Spleen (tissue), 7 donors: ENCODE measurements at regions not wholly inside any gene's neighbourhood (a gene's known extent, or its start where the extent isn't known, plus 50 kb on each side); places are given as distances from the start of the nearest gene placed in this dataset.

Experiments
- POLR2A ChIP-seq, 3 donors: fragments of 450-650 bp; IDR thresholded peaks; one replicate each; pipeline ENCODE4 v1.5.1; 2017; ENCODE audit warnings: antibody characterized with exemption in 3 of 3, mild to moderate bottlenecking in 1 of 3
- POLR2AphosphoS5 ChIP-seq, 3 donors: sonication (generic); formaldehyde crosslinking; IDR thresholded peaks; one replicate each; pipeline ENCODE4 v1.5.1; 2017; ENCODE audit warnings: antibody characterized with exemption in 3 of 3
- TF ChIP-seq, protein P1 (sequence below), 11 experiments: fragments of 200-600 bp in 7 of 11; fragments of 450-650 bp in 4 of 11; sonication (generic) in 4 of 11; IDR thresholded peaks in 8 of 11; conservative IDR thresholded peaks in 3 of 11; 1 replicate in 7 of 11; 2 replicates in 4 of 11; pipeline versions ENCODE4 v1.4.0 to v1.8.0; 2016 to 2021; ENCODE audit warnings: antibody characterized with exemption in 11 of 11, inconsistent platforms in 4 of 11, mild to moderate bottlenecking in 1 of 11
- donor health status: DM: no; HTN: no; CAD: no; lungs with moderate emphysema.
- donor health status: DM: no; HTN: no; CAD: no.
- donor health status: DM: no; HTN: no; CAD: no.

DNA sequence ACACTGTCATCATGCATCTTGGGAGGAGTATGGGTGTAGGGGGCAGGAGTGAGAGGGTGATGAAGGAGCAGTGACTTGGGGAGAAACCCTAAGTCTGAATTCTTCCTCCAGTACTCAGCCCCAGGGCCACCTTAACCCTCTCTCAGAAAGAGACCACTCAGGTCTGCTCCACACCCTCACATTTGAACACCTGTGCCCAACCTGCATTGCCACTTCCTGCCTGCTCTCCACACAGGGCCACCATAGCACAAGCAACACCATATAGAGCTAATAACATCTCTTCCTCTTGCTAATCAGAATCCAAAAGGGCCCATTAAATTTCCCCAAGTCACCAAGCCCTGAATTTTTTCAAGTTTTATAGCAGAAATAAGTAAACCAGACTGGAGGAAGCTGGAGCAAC lies 278.7 kb downstream of the KDM5D start:
- TF ChIP-seq POLR2AphosphoS5 (IDR thresholded peaks at IDR 0.05): no peak
- TF ChIP-seq POLR2A (IDR thresholded peaks at IDR 0.05): no peak
- TF ChIP-seq, protein P1, sequence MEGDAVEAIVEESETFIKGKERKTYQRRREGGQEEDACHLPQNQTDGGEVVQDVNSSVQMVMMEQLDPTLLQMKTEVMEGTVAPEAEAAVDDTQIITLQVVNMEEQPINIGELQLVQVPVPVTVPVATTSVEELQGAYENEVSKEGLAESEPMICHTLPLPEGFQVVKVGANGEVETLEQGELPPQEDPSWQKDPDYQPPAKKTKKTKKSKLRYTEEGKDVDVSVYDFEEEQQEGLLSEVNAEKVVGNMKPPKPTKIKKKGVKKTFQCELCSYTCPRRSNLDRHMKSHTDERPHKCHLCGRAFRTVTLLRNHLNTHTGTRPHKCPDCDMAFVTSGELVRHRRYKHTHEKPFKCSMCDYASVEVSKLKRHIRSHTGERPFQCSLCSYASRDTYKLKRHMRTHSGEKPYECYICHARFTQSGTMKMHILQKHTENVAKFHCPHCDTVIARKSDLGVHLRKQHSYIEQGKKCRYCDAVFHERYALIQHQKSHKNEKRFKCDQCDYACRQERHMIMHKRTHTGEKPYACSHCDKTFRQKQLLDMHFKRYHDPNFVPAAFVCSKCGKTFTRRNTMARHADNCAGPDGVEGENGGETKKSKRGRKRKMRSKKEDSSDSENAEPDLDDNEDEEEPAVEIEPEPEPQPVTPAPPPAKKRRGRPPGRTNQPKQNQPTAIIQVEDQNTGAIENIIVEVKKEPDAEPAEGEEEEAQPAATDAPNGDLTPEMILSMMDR (IDR thresholded peaks at IDR 0.05 in 8 of 11, conservative IDR thresholded peaks at IDR 0.05 in 3 of 11): no peak
